DND-41 (cell line): ENCODE measurements at regions not wholly inside any gene's neighbourhood (a gene's known extent, or its start where the extent isn't known, plus 50 kb on each side); places are given as distances from the start of the nearest gene placed in this dataset.
"Not testable (repeated sequence)": the region's sequence is repeated elsewhere in the genome, so short reads cannot be mapped to it uniquely, and the experiment has no call there.

Source experiments
- ATAC-seq: fragments of 200-7000 bp; cut with Tn5 transposase; 3 replicates; pipeline ENCODE4 v1.9.1; 2021; ENCODE audit warnings: low read depth; ENCODE audit not compliant: insufficient read depth
- DNase-seq: peaks from one replicate; pipeline ENCODE4 v3.0.0-alpha.2; 2020
- H2AFZ ChIP-seq: 2 replicates; pipeline ENCODE4 v1.6.0; 2012; ENCODE audit warnings: low read depth, low read length
- H3K27ac ChIP-seq: 2 replicates; pipeline ENCODE4 v1.5.1; 2012; ENCODE audit warnings: low read length, inconsistent platforms
- H3K27me3 ChIP-seq: fragments of 200-600 bp; sonication (generic); 2 replicates; pipeline ENCODE4 v1.6.0; 2012; ENCODE audit warnings: low read length, mild to moderate bottlenecking, inconsistent platforms; ENCODE audit not compliant: insufficient read depth, poor library complexity
- H3K36me3 ChIP-seq: 2 replicates; pipeline ENCODE4 v1.5.1; 2012; ENCODE audit warnings: low read length, inconsistent platforms; ENCODE audit not compliant: insufficient read depth
- H3K4me1 ChIP-seq: 2 replicates; pipeline ENCODE4 v1.5.1; 2012; ENCODE audit warnings: mild to moderate bottlenecking, low read length; ENCODE audit not compliant: insufficient read depth
- H3K4me2 ChIP-seq: 2 replicates; pipeline ENCODE4 v1.6.0; 2012; ENCODE audit warnings: mild to moderate bottlenecking, moderate library complexity, low read length, inconsistent platforms; ENCODE audit not compliant: insufficient read depth
- H3K4me3 ChIP-seq, 2 experiments: fragments of 200-600 bp in 1 of 2; shearing (Covaris generic) in 1 of 2; 2 replicates each; pipeline ENCODE4 v1.5.1; 2012 to 2016; ENCODE audit warnings: inconsistent platforms in 2 of 2, low read length in 2 of 2, mild to moderate bottlenecking in 2 of 2, low read depth in 1 of 2, moderate library complexity in 1 of 2
- H3K79me2 ChIP-seq: 2 replicates; pipeline ENCODE4 v1.6.0; 2012; ENCODE audit warnings: low read length, inconsistent platforms; ENCODE audit not compliant: insufficient read depth
- H3K9ac ChIP-seq: 2 replicates; pipeline ENCODE4 v1.6.0; 2012; ENCODE audit warnings: low read depth, mild to moderate bottlenecking, inconsistent platforms, low read length, moderate library complexity
- H3K9me3 ChIP-seq: 2 replicates; pipeline ENCODE4 v1.5.1; 2012; ENCODE audit warnings: low read length, moderate library complexity, mild to moderate bottlenecking, inconsistent platforms; ENCODE audit not compliant: insufficient read depth, severe bottlenecking
- H4K20me1 ChIP-seq: 2 replicates; pipeline ENCODE4 v1.6.0; 2012; ENCODE audit warnings: low read length; ENCODE audit not compliant: insufficient read depth
- EZH2 ChIP-seq: IDR thresholded peaks from 3 replicates; pipeline ENCODE4 v1.6.1; 2012; ENCODE audit warnings: borderline replicate concordance, low read depth, mild to moderate bottlenecking, moderate library complexity, low read length, inconsistent platforms; ENCODE audit not compliant: severe bottlenecking
- TF ChIP-seq, protein P1 (sequence below): IDR thresholded peaks from 2 replicates; pipeline ENCODE4 v1.5.1; 2012; ENCODE audit warnings: borderline replicate concordance, low read length, moderate library complexity, mild to moderate bottlenecking; ENCODE audit not compliant: poor library complexity, severe bottlenecking; ENCODE audit errors: extremely low read depth

DNA sequence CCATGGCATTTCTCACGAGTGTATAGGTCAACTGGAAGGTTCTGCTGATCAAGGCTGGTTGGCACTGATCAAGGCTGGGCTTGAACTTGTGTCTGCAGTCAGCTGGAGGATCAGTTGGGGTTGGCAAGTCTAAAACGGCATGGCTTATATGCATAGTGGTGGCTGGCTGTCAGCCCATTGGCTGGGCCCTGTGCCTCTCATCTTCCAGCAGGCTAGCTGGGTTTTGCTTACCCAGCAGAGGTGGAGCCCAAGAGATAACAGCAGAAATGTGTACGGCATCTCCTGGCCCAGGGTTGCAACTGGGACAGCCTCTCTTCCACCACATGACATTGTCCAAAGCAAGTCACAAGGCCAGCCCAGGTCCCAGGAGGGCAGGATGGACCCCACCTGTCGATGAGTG is 158.2 kb downstream of the BMP7 start:
- Histone ChIP-seq H3K36me3 (no peaks in the 10 kb centered on the region), H3K9ac (no peak overlapping the region), H3K4me1 (no peaks in the 10 kb centered on the region), H4K20me1 (no peaks in the 10 kb centered on the region), H3K27me3 (peaks cover 6% of the 10 kb centered on the region), H2AFZ (no peak overlapping the region), H3K4me3 (no peak overlapping the region), H3K4me2 (no peak overlapping the region), H3K9me3 (no peaks in the 10 kb centered on the region), H3K79me2 (no peaks in the 10 kb centered on the region), H3K27ac (no peak overlapping the region)
- TF ChIP-seq, protein P1, sequence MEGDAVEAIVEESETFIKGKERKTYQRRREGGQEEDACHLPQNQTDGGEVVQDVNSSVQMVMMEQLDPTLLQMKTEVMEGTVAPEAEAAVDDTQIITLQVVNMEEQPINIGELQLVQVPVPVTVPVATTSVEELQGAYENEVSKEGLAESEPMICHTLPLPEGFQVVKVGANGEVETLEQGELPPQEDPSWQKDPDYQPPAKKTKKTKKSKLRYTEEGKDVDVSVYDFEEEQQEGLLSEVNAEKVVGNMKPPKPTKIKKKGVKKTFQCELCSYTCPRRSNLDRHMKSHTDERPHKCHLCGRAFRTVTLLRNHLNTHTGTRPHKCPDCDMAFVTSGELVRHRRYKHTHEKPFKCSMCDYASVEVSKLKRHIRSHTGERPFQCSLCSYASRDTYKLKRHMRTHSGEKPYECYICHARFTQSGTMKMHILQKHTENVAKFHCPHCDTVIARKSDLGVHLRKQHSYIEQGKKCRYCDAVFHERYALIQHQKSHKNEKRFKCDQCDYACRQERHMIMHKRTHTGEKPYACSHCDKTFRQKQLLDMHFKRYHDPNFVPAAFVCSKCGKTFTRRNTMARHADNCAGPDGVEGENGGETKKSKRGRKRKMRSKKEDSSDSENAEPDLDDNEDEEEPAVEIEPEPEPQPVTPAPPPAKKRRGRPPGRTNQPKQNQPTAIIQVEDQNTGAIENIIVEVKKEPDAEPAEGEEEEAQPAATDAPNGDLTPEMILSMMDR, result no peak
- TF ChIP-seq EZH2, result no peak
- ATAC-seq (no peak), DNase-seq (no peak)

DNA sequence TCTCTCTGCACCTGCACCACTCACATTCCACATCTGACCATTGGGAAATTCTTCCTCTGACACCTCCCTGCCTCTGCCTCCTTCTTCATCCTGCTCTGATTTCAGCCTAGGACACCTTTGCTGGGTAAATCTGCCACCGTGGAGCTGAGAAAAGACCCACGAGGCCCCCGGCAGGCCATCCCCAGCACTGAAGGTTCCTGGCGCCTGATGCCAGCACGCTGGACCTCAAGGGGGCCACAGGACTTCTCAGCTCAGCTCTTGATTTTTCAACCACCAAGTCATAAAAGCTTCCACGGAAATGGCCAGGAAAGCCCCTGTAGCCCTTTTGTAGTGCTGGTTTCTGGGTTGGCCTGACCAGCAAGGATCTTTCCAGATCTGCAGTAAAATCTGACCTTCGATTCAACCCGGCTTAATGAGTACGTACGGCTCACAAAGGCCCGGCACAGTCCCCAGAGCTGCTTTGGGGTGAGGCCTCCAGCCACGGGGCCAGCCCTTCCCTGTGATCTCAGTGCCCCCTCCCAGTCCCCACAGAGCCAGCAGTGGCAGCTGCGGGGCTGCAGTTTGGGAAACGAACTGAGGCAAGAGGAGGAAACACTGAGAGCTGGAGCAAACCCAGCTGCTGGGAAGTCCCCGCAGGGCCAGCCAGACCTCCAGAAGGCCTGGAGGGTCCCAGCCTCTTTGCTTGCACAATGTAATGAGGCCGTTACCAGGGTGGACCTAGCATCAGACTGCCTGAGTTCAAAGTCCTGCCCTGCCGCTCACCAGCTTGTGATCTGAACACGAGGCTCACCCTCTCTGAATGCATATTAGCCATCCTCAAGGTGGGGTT is 157.5 kb downstream of the BMP7 start:
- Histone ChIP-seq H3K4me1 (no peaks in the 10 kb centered on the region), H3K79me2 (no peaks in the 10 kb centered on the region), H3K27ac (no peak overlapping the region), H3K9ac (no peak overlapping the region), H3K27me3 (peaks cover 6% of the 10 kb centered on the region), H3K4me3 (no peak overlapping the region), H3K36me3 (no peaks in the 10 kb centered on the region), H3K9me3 (no peaks in the 10 kb centered on the region), H3K4me2 (no peak overlapping the region), H2AFZ (no peak overlapping the region), H4K20me1 (no peaks in the 10 kb centered on the region; the same call in 1 of the 2 replicates)
- no peak for ATAC-seq
- DNase-seq, result no peak
- no peak for TF ChIP-seq EZH2
- TF ChIP-seq, protein P1, result no peak

DNA sequence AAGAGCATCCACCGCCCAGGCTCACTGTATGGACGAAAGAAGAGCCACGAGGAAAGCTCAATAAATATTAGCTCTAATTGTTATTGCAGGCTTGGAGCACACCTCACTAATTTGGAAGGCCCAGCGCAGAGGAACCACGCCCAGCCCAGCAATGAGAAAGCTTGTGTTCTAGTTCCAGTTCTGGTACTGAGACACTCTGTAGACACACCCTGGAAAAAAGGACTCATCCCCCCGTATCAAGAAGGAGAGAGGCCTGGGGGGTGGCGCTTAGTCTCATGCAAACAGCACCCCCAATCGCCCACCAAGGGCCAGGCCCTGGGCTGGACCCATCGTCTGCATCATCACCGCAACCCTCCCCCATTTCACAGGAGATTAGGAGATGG is 156.9 kb downstream of the BMP7 start:
- no peak overlapping the region for H3K27ac ChIP-seq
- H3K9me3 ChIP-seq, result no peaks in the 10 kb centered on the region
- no peak overlapping the region for H3K4me2 ChIP-seq
- no peak overlapping the region for H2AFZ ChIP-seq
- DNase-seq, result no peak
- ATAC-seq, result no peak
- H3K4me1 ChIP-seq, result no peaks in the 10 kb centered on the region
- no peaks in the 10 kb centered on the region for H3K36me3 ChIP-seq
- TF ChIP-seq, protein P1, result no peak
- TF ChIP-seq EZH2, result no peak
- no peak overlapping the region for H3K4me3 ChIP-seq
- no peak overlapping the region for H3K9ac ChIP-seq
- peaks cover 6% of the 10 kb centered on the region for H3K27me3 ChIP-seq
- H4K20me1 ChIP-seq, result no peaks in the 10 kb centered on the region; the same call in 1 of the 2 replicates
- no peaks in the 10 kb centered on the region for H3K79me2 ChIP-seq

DNA sequence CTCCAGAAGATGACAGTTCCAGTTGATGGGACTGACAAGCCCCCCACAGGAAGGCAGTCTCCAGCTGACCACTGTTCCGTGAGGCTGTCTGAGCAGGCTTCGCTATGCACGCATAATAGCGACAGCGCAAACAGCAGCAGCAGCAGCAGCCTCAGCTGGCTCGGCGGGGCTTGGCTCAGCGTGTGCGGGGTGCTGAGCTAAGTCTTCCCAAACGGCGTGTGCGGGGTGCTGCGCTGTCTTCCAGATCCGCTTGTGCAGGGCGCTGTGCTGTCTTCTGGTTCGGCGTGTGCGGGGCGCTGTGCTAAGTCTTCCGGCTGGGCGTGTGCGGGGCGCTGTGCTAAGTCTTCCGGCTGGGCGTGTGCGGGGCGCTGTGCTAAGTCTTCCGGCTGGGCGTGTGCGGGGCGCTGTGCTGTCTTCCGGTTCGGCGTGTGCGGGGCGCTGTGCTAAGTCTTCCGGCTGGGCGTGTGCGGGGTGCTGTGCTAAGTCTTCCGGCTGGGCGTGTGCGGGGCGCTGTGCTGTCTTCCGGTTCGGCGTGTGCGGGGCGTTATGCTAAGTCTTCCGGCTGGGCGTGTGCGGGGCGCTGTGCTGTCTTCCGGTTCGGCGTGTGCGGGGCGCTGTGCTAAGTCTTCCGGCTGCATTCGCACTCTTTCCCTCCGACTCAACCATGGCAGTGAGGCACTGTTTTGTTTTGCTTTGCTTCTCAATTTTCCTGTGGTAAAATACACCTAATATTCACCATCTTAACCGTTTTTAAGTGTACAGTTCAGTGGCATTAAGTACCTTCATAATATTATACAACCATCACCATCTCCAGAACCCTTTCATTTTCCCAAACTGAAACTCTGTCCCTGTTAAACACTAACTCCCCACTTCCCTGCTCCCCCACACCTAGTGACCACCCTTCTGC is 156.1 kb downstream of the BMP7 start:
- not testable (repeated sequence) for H3K27ac ChIP-seq, H3K9ac ChIP-seq, H3K79me2 ChIP-seq, DNase-seq, H2AFZ ChIP-seq, H3K4me3 ChIP-seq, ATAC-seq, H4K20me1 ChIP-seq, H3K4me1 ChIP-seq, H3K9me3 ChIP-seq, H3K36me3 ChIP-seq, H3K27me3 ChIP-seq, H3K4me2 ChIP-seq
